ENCODE measurements at regions not wholly inside any gene's neighbourhood (a gene's known extent, or its start where the extent isn't known, plus 50 kb on each side); places are given as distances from the start of the nearest gene placed in this dataset.

- TF ChIP-seq E4F1 (CRISPR knock-in tag; IDR thresholded peaks at IDR 0.05; ENCODE audit: borderline replicate concordance), result no peak
- TF ChIP-seq TCF7 (IDR thresholded peaks at IDR 0.05; ENCODE audit: borderline replicate concordance), result peak; percentile 72; the same call in 1 of the 2 replicates
- TF ChIP-seq JUN (IDR thresholded peaks at IDR 0.05; ENCODE audit: borderline replicate concordance, low read depth, low read length), result 0 out of 2 replicates have a peak, but pooled peaks have one; percentile 2
- TF ChIP-seq JUN (CRISPR knock-in tag; IDR thresholded peaks at IDR 0.05; ENCODE audit: borderline replicate concordance), result 0 out of 2 replicates have a peak, but pooled peaks have one; percentile 43
- TF ChIP-seq ZNF140 (CRISPR knock-in tag; IDR thresholded peaks at IDR 0.05), result no peak
- no peak for TF ChIP-seq GATA2 (CRISPR knock-in tag; IDR thresholded peaks at IDR 0.05)
- no peak for TF ChIP-seq WHSC1 (IDR thresholded peaks at IDR 0.05; ENCODE audit: low read length)
- no peak for TF ChIP-seq NELFE (IDR thresholded peaks at IDR 0.05; ENCODE audit: insufficient read depth, insufficient read length)
- TF ChIP-seq ZKSCAN1 (IDR thresholded peaks at IDR 0.05; ENCODE audit: low read depth, low read length), result no peak; the same call in 1 of the 2 replicates
- TF ChIP-seq ZNF143 (CRISPR knock-in tag; IDR thresholded peaks at IDR 0.05), result no peak
- no peak for TF ChIP-seq ZBTB5 (IDR thresholded peaks at IDR 0.05)
- TF ChIP-seq ZNF583 (CRISPR knock-in tag; IDR thresholded peaks at IDR 0.05), result peak; percentile 81
- TF ChIP-seq TAF9B (IDR thresholded peaks at IDR 0.05; ENCODE audit: partially characterized antibody), result peak; percentile 92
- peak; percentile 48 for TF ChIP-seq BCOR (IDR thresholded peaks at IDR 0.05)
- no peak for TF ChIP-seq HMBOX1 (IDR thresholded peaks at IDR 0.05)
- TF ChIP-seq NCOA6 (IDR thresholded peaks at IDR 0.05), result no peak
- TF ChIP-seq ZC3H4 (CRISPR knock-in tag; IDR thresholded peaks at IDR 0.05; ENCODE audit: borderline replicate concordance), result no peak
- no peak for TF ChIP-seq SLC30A9 (CRISPR knock-in tag; IDR thresholded peaks at IDR 0.05)
- TF ChIP-seq TCFL5 (CRISPR knock-in tag; conservative IDR thresholded peaks at IDR 0.05), result no peak
- peak; percentile 48 for TF ChIP-seq SMAD1 (IDR thresholded peaks at IDR 0.05; ENCODE audit: low read depth, low read length, partially characterized antibody)
- TF ChIP-seq NFE2L1 (tag; IDR thresholded peaks at IDR 0.05; ENCODE audit: borderline replicate concordance, low read depth), result no peak
- peak; percentile 95 for TF ChIP-seq CXXC5 (CRISPR knock-in tag; IDR thresholded peaks at IDR 0.05)
- TF ChIP-seq MCM3 (IDR thresholded peaks at IDR 0.05), result no peak
- peak; percentile 76 for TF ChIP-seq POLR2AphosphoS5 (IDR thresholded peaks at IDR 0.05; ENCODE audit: control insufficient read depth, insufficient read depth, low read depth, low read length)
- no peak for TF ChIP-seq BHLHE40 (IDR thresholded peaks at IDR 0.05; ENCODE audit: low read length)
- no peak for TF ChIP-seq KAT2B (IDR thresholded peaks at IDR 0.05; ENCODE audit: low read depth, low read length)
Observed at GRCh38 chr1:244970744-244971551, 106.6 kb upstream of the HNRNPU start (continued).

Measured in K562 (cell line).